ENCODE measurements at regions not wholly inside any gene's neighbourhood (a gene's known extent, or its start where the extent isn't known, plus 50 kb on each side); places are given as distances from the start of the nearest gene placed in this dataset.

- ATAC-seq (ENCODE audit: poor library complexity) (no peak), DNase-seq (no peak)
- H3K4me3 ChIP-seq (ENCODE audit: low read length), result no peak overlapping the region
- POLR2A ChIA-PET, result interaction anchor here (0.6 kb wide), 1 partner anchor 34 kb away, joined by 4 read pairs; no protein-coding TSS in a partner anchor
- no peaks in the 10 kb centered on the region for H3K9me3 Mint-ChIP-seq
- peaks cover 0 to 10% of the 10 kb centered on the region in 2 experiments for H3K9me3 ChIP-seq (ENCODE audit: control insufficient read depth in 1 of 2, insufficient read depth in 1 of 2, low read length in 2 of 2)
- H3K4me1 ChIP-seq (ENCODE audit: insufficient read depth, low read length), result no peaks in the 10 kb centered on the region
- H3K36me3 Mint-ChIP-seq (ENCODE audit: low read depth), result no peaks in the 10 kb centered on the region
- intact Hi-C loops (cut with DNase I, micrococcal nuclease), result no loop called here
- H3K27ac ChIP-seq (ENCODE audit: low read depth in 1 of 2, low read length in 2 of 2), result no peak overlapping the region
- TF ChIP-seq CTCF (IDR thresholded peaks at IDR 0.05), result no peak
- peaks cover 0 to under 1% of the 10 kb centered on the region in 2 experiments for H3K27me3 ChIP-seq (ENCODE audit: control insufficient read depth in 1 of 2, insufficient read depth in 2 of 2, low read length in 2 of 2)
- no peak overlapping the region for H3K27ac Mint-ChIP-seq
- H3K36me3 ChIP-seq (ENCODE audit: insufficient read depth, low read length), result no peaks in the 10 kb centered on the region
- CTCF ChIA-PET, result no interaction called here
- peaks cover 4% of the 10 kb centered on the region for H3K27me3 Mint-ChIP-seq
- H3K4me1 Mint-ChIP-seq (ENCODE audit: low read depth), result no peaks in the 10 kb centered on the region
- H3K4me3 Mint-ChIP-seq, result no peak overlapping the region
Observed at GRCh38 chr10:2680821-2681220, 386.5 kb upstream of the PFKP start.

GRCh38 chr10:2679646-2680045 lies 387.7 kb upstream of the PFKP start:
- Mint-ChIP-seq H3K4me1 (ENCODE audit: low read depth) (no peaks in the 10 kb centered on the region), H3K9me3 (no peaks in the 10 kb centered on the region), H3K4me3 (no peak overlapping the region), H3K27ac (no peak overlapping the region), H3K36me3 (ENCODE audit: low read depth) (no peaks in the 10 kb centered on the region), H3K27me3 (peaks cover 4% of the 10 kb centered on the region)
- H3K27me3 ChIP-seq (ENCODE audit: control insufficient read depth in 1 of 2, insufficient read depth in 2 of 2, low read length in 2 of 2), result peaks cover 0 to 2% of the 10 kb centered on the region in 2 experiments
- intact Hi-C loops (cut with DNase I, micrococcal nuclease), result no loop called here
- H3K27ac ChIP-seq (ENCODE audit: low read depth in 1 of 2, low read length in 2 of 2), result no peak overlapping the region
- DNase-seq (no peak), ATAC-seq (ENCODE audit: poor library complexity) (no peak)
- POLR2A ChIA-PET, result no interaction called here
- peaks cover 0 to 10% of the 10 kb centered on the region in 2 experiments for H3K9me3 ChIP-seq (ENCODE audit: control insufficient read depth in 1 of 2, insufficient read depth in 1 of 2, low read length in 2 of 2)
- TF ChIP-seq CTCF (IDR thresholded peaks at IDR 0.05), result no peak
- no peak overlapping the region for H3K4me3 ChIP-seq (ENCODE audit: low read length)
- CTCF ChIA-PET, result no interaction called here
- H3K4me1 ChIP-seq (ENCODE audit: insufficient read depth, low read length), result no peaks in the 10 kb centered on the region
- no peaks in the 10 kb centered on the region for H3K36me3 ChIP-seq (ENCODE audit: insufficient read depth, low read length)

GRCh38 chr10:2676455-2676854 lies 390.9 kb upstream of the PFKP start:
- Histone ChIP-seq H3K4me1 (ENCODE audit: insufficient read depth, low read length) (no peaks in the 10 kb centered on the region), H3K27me3 (ENCODE audit: control insufficient read depth in 1 of 2, insufficient read depth in 2 of 2, low read length in 2 of 2) (peaks cover 0 to 2% of the 10 kb centered on the region in 2 experiments), H3K4me3 (ENCODE audit: low read length) (no peak overlapping the region), H3K27ac (ENCODE audit: low read depth in 1 of 2, low read length in 2 of 2) (no peak overlapping the region), H3K9me3 (ENCODE audit: control insufficient read depth in 1 of 2, insufficient read depth in 1 of 2, low read length in 2 of 2) (peaks cover 0 to 15% of the 10 kb centered on the region in 2 experiments), H3K36me3 (ENCODE audit: insufficient read depth, low read length) (no peaks in the 10 kb centered on the region)
- ChIA-PET POLR2A (no interaction called here), CTCF (no interaction called here)
- Mint-ChIP-seq H3K27ac (no peak overlapping the region), H3K9me3 (no peaks in the 10 kb centered on the region), H3K4me3 (no peak overlapping the region), H3K27me3 (peaks cover 4% of the 10 kb centered on the region), H3K4me1 (ENCODE audit: low read depth) (no peaks in the 10 kb centered on the region), H3K36me3 (ENCODE audit: low read depth) (no peaks in the 10 kb centered on the region)
- TF ChIP-seq CTCF (IDR thresholded peaks at IDR 0.05), result no peak
- no peak for ATAC-seq (ENCODE audit: poor library complexity)
- no peak for DNase-seq
- intact Hi-C loops (cut with DNase I, micrococcal nuclease), result no loop called here
